SW480 (cell line): ENCODE measurements at regions not wholly inside any gene's neighbourhood (a gene's known extent, or its start where the extent isn't known, plus 50 kb on each side); places are given as distances from the start of the nearest gene placed in this dataset.
"Not testable (repeated sequence)": the region's sequence is repeated elsewhere in the genome, so short reads cannot be mapped to it uniquely, and the experiment has no call there.

Experiments
- DNase-seq: peaks from one replicate; pipeline ENCODE4 v3.0.0-alpha.2; 2016; ENCODE audit warnings: low spot score

GRCh38 chr10:11667756-11668155 is 56.3 kb upstream of the USP6NL start:
- no peak for DNase-seq

- DNase-seq: no peak
Measured at GRCh38 chr10:11663763-11664555, 52.5 kb upstream of the USP6NL start.

GRCh38 chr10:11663126-11663515 is 51.7 kb upstream of the USP6NL start:
- DNase-seq: not testable (repeated sequence)

GRCh38 chr10:11661441-11661840 is 50.0 kb upstream of the USP6NL start:
- DNase-seq: no peak
